Astrocyte of the cerebellum (primary cell): ENCODE measurements at regions not wholly inside any gene's neighbourhood (a gene's known extent, or its start where the extent isn't known, plus 50 kb on each side); places are given as distances from the start of the nearest gene placed in this dataset.

Experiments used
- DNase-seq: peaks from one replicate; pipeline ENCODE4 v3.0.0-alpha.2; 2011; ENCODE audit warnings: low read depth
- H3K4me3 ChIP-seq: 2 replicates; pipeline ENCODE4 v1.5.1; 2011; ENCODE audit warnings: mild to moderate bottlenecking, low read depth, low read length, moderate library complexity
- CTCF ChIP-seq: IDR thresholded peaks from 2 replicates; pipeline ENCODE4 v1.5.1; 2012; ENCODE audit warnings: low read length, low read depth, moderate library complexity, mild to moderate bottlenecking; ENCODE audit errors: missing control alignments
- in situ Hi-C: cut with HindIII; loops from 2 replicates; pipeline ENCODE4 v1.10.0; 2017; ENCODE audit warnings: low sequenced_read_pairs

- in situ Hi-C loops = no loop called here
- TF ChIP-seq CTCF = no peak
- DNase-seq = no peak
- no peak overlapping the region for H3K4me3 ChIP-seq
Measured at GRCh38 chr3:3610581-3611298, 188.5 kb upstream of the LRRN1 start.

GRCh38 chr3:3606321-3606720 is 192.9 kb upstream of the LRRN1 start:
- no peak for DNase-seq
- H3K4me3 ChIP-seq = no peak overlapping the region
- no peak for TF ChIP-seq CTCF
- in situ Hi-C loops = no loop called here

- H3K4me3 ChIP-seq = no peak overlapping the region
- no peak for DNase-seq
- no peak for TF ChIP-seq CTCF
- in situ Hi-C loops = no loop called here
Measured at GRCh38 chr3:3605226-3605625, 194.0 kb upstream of the LRRN1 start.

- in situ Hi-C loops = no loop called here
- TF ChIP-seq CTCF = no peak
- no peak overlapping the region for H3K4me3 ChIP-seq
- no peak for DNase-seq
Measured at GRCh38 chr3:3603351-3603750, 195.9 kb upstream of the LRRN1 start.

GRCh38 chr3:3600665-3601340 is 198.4 kb upstream of the LRRN1 start:
- in situ Hi-C loops = no loop called here
- TF ChIP-seq CTCF = no peak
- no peak overlapping the region for H3K4me3 ChIP-seq
- no peak for DNase-seq

- no peak overlapping the region for H3K4me3 ChIP-seq
- in situ Hi-C loops = no loop called here
- DNase-seq = no peak
- TF ChIP-seq CTCF = no peak
Measured at GRCh38 chr3:3599016-3599415, 200.2 kb upstream of the LRRN1 start.
